Right lobe of liver (tissue), 6 donors: ENCODE measurements at regions not wholly inside any gene's neighbourhood (a gene's known extent, or its start where the extent isn't known, plus 50 kb on each side); places are given as distances from the start of the nearest gene placed in this dataset.

ENCODE experiments used
- ATAC-seq, 4 donors: fragments of 200-7000 bp; cut with Tn5 transposase; one replicate each; pipeline ENCODE4 v1.9.1; 2020; ENCODE audit warnings: mild to moderate bottlenecking in 4 of 4, moderate library complexity in 4 of 4
- DNase-seq, 3 donors: peaks; one replicate each; pipeline ENCODE4 v3.0.0-alpha.2; 2020
- H3K27ac ChIP-seq, 3 donors: fragments of 200-600 bp; one replicate each; pipeline ENCODE4 v1.8.0; 2022
- H3K27me3 ChIP-seq, 2 donors: fragments of 200-600 bp; one replicate each; pipeline ENCODE4 v1.8.0; 2022
- H3K36me3 ChIP-seq, 4 donors: fragments of 200-600 bp; sonication (generic) in 1 of 4; one replicate each; pipeline versions ENCODE4 v1.5.1 to v1.8.0; 2017 to 2022; ENCODE audit warnings: control low read depth in 1 of 4
- H3K4me1 ChIP-seq, 4 donors: fragments of 200-600 bp; sonication (generic) in 1 of 4; one replicate each; pipeline versions ENCODE4 v1.5.1 to v1.8.0; 2017 to 2022; ENCODE audit warnings: control low read depth in 1 of 4
- H3K4me3 ChIP-seq, 3 donors: fragments of 200-600 bp; one replicate each; pipeline ENCODE4 v1.8.0; 2022
- H3K9me3 ChIP-seq, 4 donors: fragments of 200-600 bp; sonication (generic) in 1 of 4; one replicate each; pipeline versions ENCODE4 v1.5.1 to v1.8.0; 2017 to 2022; ENCODE audit warnings: control low read depth in 1 of 4
- CTCF ChIP-seq, 4 donors: fragments of 200-600 bp in 3 of 4; fragments of 450-650 bp in 1 of 4; IDR thresholded peaks; one replicate each; pipeline versions ENCODE4 v1.5.1 to v1.8.0; 2016 to 2022; ENCODE audit warnings: antibody characterized with exemption in 4 of 4, mild to moderate bottlenecking in 2 of 4
- POLR2A ChIP-seq: fragments of 450-650 bp; IDR thresholded peaks from one replicate; pipeline ENCODE4 v1.6.1; 2017; ENCODE audit warnings: antibody characterized with exemption, mild to moderate bottlenecking
- WGBS: methylation state at CpG from one replicate; pipeline ENCODE4 v1.1.6; 2018; ENCODE audit warnings: low coverage, low lambda C conversion rate; ENCODE audit not compliant: insufficient coverage; ENCODE audit errors: missing lambda C conversion rate; 5-methylcytosine and 5-hydroxymethylcytosine counted together
- intact Hi-C, 2 donors: fragments of 100-400 bp; cut with DNase I; formaldehyde crosslinking; loops; one replicate each; pipeline versions ENCODE4 v1.11.2 to v1.14.1; 2022
- donor health status: DM: no; HTN: yes; CAD: no.
- donor health status: DM: no; HTN: no; CAD: no.
- donor health status: DM: no; HTN: no; CAD: no.
- donor health status: DM: no; HTN: yes; CAD: no.
- donor health status: DM: no; HTN: yes; CAD: no.

GRCh38 chr10:29851241-29851640 lies 208.1 kb downstream of the JCAD start:
- WGBS: 76% methylated on average over 5 of the region's 5 CpGs
- ATAC-seq (no peak), DNase-seq (no peak)
- H3K4me3 ChIP-seq: no peak overlapping the region
- peaks cover 0 to 26% (median 10%) of the 10 kb centered on the region in 4 donors for H3K4me1 ChIP-seq
- intact Hi-C loops: no loop called here
- no peaks in the 10 kb centered on the region for H3K27me3 ChIP-seq
- no peaks in the 10 kb centered on the region for H3K36me3 ChIP-seq
- H3K27ac ChIP-seq: no peak overlapping the region
- H3K9me3 ChIP-seq: no peaks in the 10 kb centered on the region
- TF ChIP-seq CTCF (IDR thresholded peaks at IDR 0.05) (no peak), POLR2A (no peak)

GRCh38 chr10:29850371-29850770 lies 209.0 kb downstream of the JCAD start:
- peaks cover 0 to 24% (median 10%) of the 10 kb centered on the region in 4 donors for H3K4me1 ChIP-seq
- no peak overlapping the region for H3K4me3 ChIP-seq
- intact Hi-C loops: no loop called here
- H3K27ac ChIP-seq: no peak overlapping the region
- DNase-seq (no peak), ATAC-seq (no peak)
- H3K9me3 ChIP-seq: no peaks in the 10 kb centered on the region
- no peaks in the 10 kb centered on the region for H3K27me3 ChIP-seq
- H3K36me3 ChIP-seq: no peaks in the 10 kb centered on the region
- 62% methylated on average over 3 of the region's 3 CpGs for WGBS
- no peak for TF ChIP-seq CTCF (IDR thresholded peaks at IDR 0.05)
- TF ChIP-seq POLR2A: no peak

- intact Hi-C loops: no loop called here
- no peaks in the 10 kb centered on the region for H3K27me3 ChIP-seq
- no peak for TF ChIP-seq POLR2A
- no peak for TF ChIP-seq CTCF (IDR thresholded peaks at IDR 0.05)
- no peak overlapping the region for H3K4me3 ChIP-seq
- no peak for DNase-seq
- no peaks in the 10 kb centered on the region for H3K9me3 ChIP-seq
- 57% methylated on average over 3 of the region's 3 CpGs for WGBS
- no peak for ATAC-seq
- no peaks in the 10 kb centered on the region for H3K36me3 ChIP-seq
- peaks cover 0 to 21% (median 8%) of the 10 kb centered on the region in 4 donors for H3K4me1 ChIP-seq
- no peak overlapping the region for H3K27ac ChIP-seq
Observed at GRCh38 chr10:29849886-29850285, 209.5 kb downstream of the JCAD start.

- no peaks in the 10 kb centered on the region for H3K9me3 ChIP-seq
- no peak for TF ChIP-seq POLR2A
- no peak for TF ChIP-seq CTCF (IDR thresholded peaks at IDR 0.05)
- peaks cover 0 to 15% (median 5%) of the 10 kb centered on the region in 4 donors for H3K4me1 ChIP-seq
- intact Hi-C loops: no loop called here
- no peak overlapping the region for H3K27ac ChIP-seq
- ATAC-seq (peak; percentile 42 to 68 (median 58)), DNase-seq (no peak)
- WGBS: 41% methylated on average over 6 of the region's 9 CpGs
- no peak overlapping the region for H3K4me3 ChIP-seq
- no peaks in the 10 kb centered on the region for H3K36me3 ChIP-seq
- no peaks in the 10 kb centered on the region for H3K27me3 ChIP-seq
Observed at GRCh38 chr10:29849126-29849833, 210.1 kb downstream of the JCAD start.
